GM19023 (cell line): ENCODE measurements at regions not wholly inside any gene's neighbourhood (a gene's known extent, or its start where the extent isn't known, plus 50 kb on each side); places are given as distances from the start of the nearest gene placed in this dataset.

Source experiments
- ATAC-seq: cut with Tn5 transposase; IDR thresholded peaks from one replicate; pipeline ENCODE4 v1.9.1; 2021; ENCODE audit warnings: mild to moderate bottlenecking, moderate library complexity; ENCODE audit not compliant: unreplicated experiment

- ATAC-seq = no peak
These were observed 335.6 kb upstream of the SLC16A7 start for GRCh38 chr12:59260202-59260601.

- ATAC-seq = no peak
These were observed 332.4 kb upstream of the LRIG3 start for GRCh38 chr12:59252731-59253130.

- no peak for ATAC-seq
These were observed 330.5 kb upstream of the LRIG3 start for GRCh38 chr12:59250766-59251165.

DNA sequence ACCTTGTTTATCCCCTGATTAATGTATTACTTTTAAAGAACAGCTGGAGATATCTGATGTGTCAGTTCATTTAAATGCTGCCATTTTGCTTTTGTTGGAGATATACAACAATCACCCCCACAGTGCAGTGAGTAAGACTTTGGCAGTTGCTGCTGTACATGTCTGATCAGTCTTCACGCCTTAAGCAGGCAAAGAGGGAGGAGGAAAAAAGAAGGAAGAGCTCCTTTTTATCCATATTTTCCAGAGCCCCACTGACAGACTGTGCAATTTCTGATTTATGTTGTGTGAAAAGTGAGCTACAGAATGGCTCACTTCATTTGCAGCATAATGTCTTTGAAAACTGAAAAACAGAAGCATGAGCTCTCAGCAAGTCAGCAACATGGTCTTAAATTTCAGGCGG is 319.7 kb upstream of the LRIG3 start:
- no peak for ATAC-seq

GRCh38 chr12:59234391-59234790 is 314.1 kb upstream of the LRIG3 start:
- ATAC-seq = no peak

DNA sequence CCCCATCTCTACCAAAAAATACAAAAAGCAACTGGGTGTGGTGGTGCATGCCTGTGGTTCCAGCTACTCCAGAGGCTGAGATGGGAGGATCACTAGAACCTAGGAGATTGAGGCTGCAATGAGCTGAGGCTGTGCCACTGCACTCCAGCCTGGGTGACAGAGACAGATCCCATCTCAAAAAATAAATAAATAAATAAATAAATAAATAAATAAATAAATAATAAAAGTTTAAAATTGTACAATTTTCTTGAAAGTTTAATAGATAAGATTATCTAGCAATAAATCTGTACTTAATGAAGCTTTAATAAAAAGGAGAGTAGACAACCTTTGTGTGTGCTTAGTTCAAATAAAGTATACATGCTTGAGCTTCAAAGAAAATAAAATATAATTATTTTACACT is 310.0 kb upstream of the LRIG3 start:
- ATAC-seq = no peak

GRCh38 chr12:59219148-59219547 is 298.8 kb upstream of the LRIG3 start:
- ATAC-seq = no peak

- ATAC-seq = no peak
These were observed 276.7 kb upstream of the LRIG3 start for GRCh38 chr12:59196989-59197388.

DNA sequence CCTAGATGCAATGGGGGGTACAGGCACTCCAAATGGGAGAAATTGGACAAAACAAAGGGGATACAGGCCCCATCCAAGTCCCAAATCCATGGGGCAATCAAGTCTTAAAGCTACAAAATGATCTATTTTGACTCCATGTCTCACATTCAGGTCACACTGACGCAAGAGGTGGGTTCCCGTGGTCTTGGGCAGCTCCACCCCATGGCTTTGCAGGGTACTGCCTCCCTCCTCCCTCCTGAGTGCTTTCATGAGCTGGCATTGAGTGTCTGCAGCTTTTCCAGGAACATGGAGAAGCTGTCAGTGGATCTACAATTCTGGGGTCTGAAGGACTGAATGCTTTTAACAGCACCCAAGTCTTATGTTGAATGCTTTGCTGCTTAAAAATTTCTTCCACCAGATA is 274.5 kb upstream of the LRIG3 start:
- no peak for ATAC-seq

- ATAC-seq = no peak
These were observed 273.3 kb upstream of the LRIG3 start for GRCh38 chr12:59193476-59194050.

GRCh38 chr12:59191372-59191771 is 271.1 kb upstream of the LRIG3 start:
- ATAC-seq = no peak

- no peak for ATAC-seq
These were observed 266.1 kb upstream of the LRIG3 start for GRCh38 chr12:59186451-59186850.

- ATAC-seq = no peak
These were observed 265.0 kb upstream of the LRIG3 start for GRCh38 chr12:59185295-59185694.

DNA sequence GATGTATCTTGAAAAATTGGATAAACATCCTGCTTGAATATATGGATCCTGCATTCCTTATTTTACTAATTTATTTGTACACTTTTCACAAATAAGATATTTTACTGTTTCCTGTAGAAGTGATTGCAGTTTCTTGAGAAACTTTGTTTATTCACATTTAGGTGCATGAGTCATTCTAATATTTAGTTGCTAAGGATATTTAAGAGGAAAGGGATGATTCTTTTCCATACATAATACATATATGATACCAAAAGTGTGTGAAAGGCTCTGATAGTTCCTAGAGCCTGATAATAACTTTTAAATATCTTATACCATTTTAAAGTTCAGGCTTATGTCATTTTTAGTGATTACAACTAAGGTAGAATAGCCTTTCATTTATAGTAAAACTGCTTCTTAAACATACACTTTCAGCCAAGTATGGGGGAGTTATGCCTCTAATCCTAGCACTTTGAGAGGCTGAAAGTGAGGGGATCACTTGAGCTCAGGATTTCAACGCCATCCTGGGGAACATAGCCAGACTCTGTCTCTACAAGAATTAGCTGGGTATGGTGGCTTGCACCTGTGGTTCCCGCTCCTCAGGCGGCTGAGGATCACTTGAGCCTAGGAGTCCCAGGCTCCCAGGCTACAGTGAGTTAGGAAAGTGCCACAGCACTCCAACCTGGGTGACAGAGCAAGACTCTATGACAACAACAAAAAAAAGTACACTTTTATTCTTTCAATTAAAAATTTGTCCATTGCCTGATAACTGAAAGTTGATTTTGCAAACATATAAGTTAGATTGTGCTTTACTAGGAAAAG is 262.6 kb upstream of the LRIG3 start:
- no peak for ATAC-seq

- no peak for ATAC-seq
These were observed 261.9 kb upstream of the LRIG3 start for GRCh38 chr12:59182191-59182590.

GRCh38 chr12:59181196-59181777 is 261.0 kb upstream of the LRIG3 start:
- no peak for ATAC-seq

DNA sequence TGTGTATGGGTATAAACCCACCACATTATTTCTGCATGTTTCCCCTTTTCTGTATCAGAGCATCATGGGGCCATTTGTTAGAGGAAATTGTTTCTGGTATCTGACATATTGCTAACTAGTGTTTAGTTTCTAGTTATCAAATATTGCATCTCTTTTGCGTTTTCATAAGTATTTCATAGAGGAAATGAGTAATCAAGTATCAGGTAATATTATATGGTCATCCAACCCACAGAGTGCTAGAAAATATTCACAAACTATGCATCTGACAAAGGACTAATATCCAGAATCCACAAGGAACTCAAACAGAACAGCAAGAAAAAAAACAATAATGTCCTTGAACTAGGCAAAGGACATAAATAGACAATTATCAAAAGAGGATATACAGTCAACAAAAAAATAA is 258.9 kb upstream of the LRIG3 start:
- ATAC-seq = no peak

DNA sequence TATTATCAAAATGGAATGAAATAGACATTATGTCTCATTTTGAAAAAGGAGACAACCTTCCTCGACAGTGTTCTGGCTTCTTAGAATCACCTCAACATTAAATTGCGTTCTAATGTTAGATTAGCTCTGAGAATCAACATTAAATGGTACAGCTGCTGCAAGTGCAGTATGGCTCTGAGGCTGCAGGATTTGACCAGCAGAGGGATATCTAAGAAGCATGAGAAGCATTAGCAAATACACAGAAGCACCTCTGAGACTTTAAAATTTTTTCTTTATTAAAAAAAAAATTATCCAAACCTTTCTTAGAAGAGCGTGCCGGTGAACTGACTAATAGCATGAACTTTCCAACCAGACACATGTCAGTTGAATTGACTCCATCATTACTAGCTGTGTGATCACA is 253.4 kb upstream of the LRIG3 start:
- ATAC-seq = no peak

GRCh38 chr12:59168647-59169046 is 248.3 kb upstream of the LRIG3 start:
- no peak for ATAC-seq

DNA sequence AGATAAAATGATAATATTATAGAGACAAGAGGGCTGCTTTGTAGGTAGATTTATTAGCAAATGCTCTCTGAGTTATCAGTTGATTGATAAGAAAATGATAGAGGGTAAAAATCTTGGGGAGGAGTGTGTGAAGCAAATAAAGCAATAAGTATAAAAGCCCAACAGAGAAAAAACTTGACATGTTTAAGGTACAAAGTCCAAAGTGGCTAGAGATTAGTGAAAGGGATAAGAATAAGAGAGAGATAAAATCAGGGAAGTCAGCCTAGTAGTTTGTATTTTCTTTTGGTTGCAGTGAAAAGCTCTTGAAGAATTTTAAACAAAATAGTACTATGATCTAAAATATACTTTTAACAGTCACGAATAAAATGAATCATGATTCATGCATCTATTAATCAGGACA is 246.2 kb upstream of the LRIG3 start:
- ATAC-seq = no peak

- no peak for ATAC-seq
These were observed 244.9 kb upstream of the LRIG3 start for GRCh38 chr12:59164991-59165718.

GRCh38 chr12:59164226-59164625 is 243.9 kb upstream of the LRIG3 start:
- no peak for ATAC-seq
